Transverse colon (tissue), 4 donors: ENCODE measurements at regions not wholly inside any gene's neighbourhood (a gene's known extent, or its start where the extent isn't known, plus 50 kb on each side); places are given as distances from the start of the nearest gene placed in this dataset.

Experiments used
- DNase-seq: peaks from one replicate; pipeline ENCODE4 v3.0.0-alpha.2; 2019
- H3K27ac ChIP-seq, 4 donors: fragments of 200-600 bp; sonication (generic); 2 replicates each; pipeline ENCODE4 v1.5.1; 2016 to 2018; ENCODE audit warnings: inconsistent platforms in 4 of 4
- H3K27me3 ChIP-seq: fragments of 200-600 bp; sonication (generic); 2 replicates; pipeline ENCODE4 v1.5.1; 2017; ENCODE audit warnings: inconsistent platforms
- H3K36me3 ChIP-seq, 4 donors: fragments of 200-600 bp; sonication (generic); 2 replicates each; pipeline ENCODE4 v1.5.1; 2017 to 2019; ENCODE audit warnings: inconsistent platforms in 4 of 4
- H3K4me1 ChIP-seq, 4 donors: fragments of 200-600 bp; sonication (generic); 2 replicates each; pipeline ENCODE4 v1.5.1; 2017 to 2020; ENCODE audit warnings: inconsistent platforms in 4 of 4
- H3K4me3 ChIP-seq, 4 donors: fragments of 200-600 bp; sonication (generic); 1 replicate in 1 of 4; 2 replicates in 3 of 4; pipeline versions ENCODE4 v1.5.1 to v1.6.1; 2017 to 2019; ENCODE audit warnings: inconsistent platforms in 4 of 4
- H3K9me3 ChIP-seq, 2 donors: fragments of 200-600 bp; sonication (generic); 2 replicates each; pipeline ENCODE4 v1.5.1; 2017 to 2019; ENCODE audit warnings: inconsistent platforms in 2 of 2
- EP300 ChIP-seq: sonication (generic); formaldehyde crosslinking; IDR thresholded peaks from one replicate; pipeline ENCODE4 v1.6.1; 2017; ENCODE audit warnings: antibody characterized with exemption, low read depth
- POLR2A ChIP-seq: fragments of 450-650 bp; IDR thresholded peaks from one replicate; pipeline ENCODE4 v1.6.1; 2016; ENCODE audit warnings: antibody characterized with exemption, mild to moderate bottlenecking, moderate library complexity
- POLR2AphosphoS5 ChIP-seq, 3 donors: sonication (generic); formaldehyde crosslinking; IDR thresholded peaks; one replicate each; pipeline ENCODE4 v1.6.1; 2016; ENCODE audit warnings: antibody characterized with exemption in 3 of 3
- WGBS, 2 donors: methylation state at CpG; one replicate each; pipeline ENCODE4 v1.1.5; 2018; ENCODE audit warnings: low coverage in 1 of 2; 5-methylcytosine and 5-hydroxymethylcytosine counted together
- in situ Hi-C, 4 donors: fragments of 200-750 bp; cut with MboI; loops; one replicate each; pipeline versions ENCODE4 v1.15.0 to v1.15.1; 2017; ENCODE audit warnings: low sequenced_read_pairs in 3 of 4, low pct_ligation_motif_present in 1 of 4, low pct_unique_long_range_greater_than_20kb in 1 of 4
- intact Hi-C: fragments of 100-400 bp; cut with DNase I; formaldehyde crosslinking; loops from one replicate; pipeline ENCODE4 v1.15.1; 2023; ENCODE audit warnings: low total_unique reads
- TF ChIP-seq, protein P1 (sequence below), 5 experiments: fragments of 200-600 bp in 3 of 5; fragments of 450-650 bp in 2 of 5; sonication (generic) in 3 of 5; IDR thresholded peaks; 1 replicate in 2 of 5; 2 replicates in 3 of 5; pipeline ENCODE4 v1.5.1; 2016 to 2017; ENCODE audit warnings: antibody characterized with exemption in 5 of 5, inconsistent platforms in 3 of 5, mild to moderate bottlenecking in 2 of 5, moderate library complexity in 1 of 5

- intact Hi-C loops = no loop called here
- no peak overlapping the region for H3K4me3 ChIP-seq
- WGBS, 2 donors = 85 to 86% methylated on average over 3 of the region's 3 CpGs
- no peaks in the 10 kb centered on the region for H3K36me3 ChIP-seq
- in situ Hi-C loops = no loop called here
- H3K27ac ChIP-seq = no peak overlapping the region
- DNase-seq = no peak
- H3K4me1 ChIP-seq = no peaks in the 10 kb centered on the region
- no peaks in the 10 kb centered on the region for H3K9me3 ChIP-seq
- TF ChIP-seq POLR2AphosphoS5 (IDR thresholded peaks at IDR 0.05) (no peak), POLR2A (no peak), EP300 (no peak)
- TF ChIP-seq, protein P1, sequence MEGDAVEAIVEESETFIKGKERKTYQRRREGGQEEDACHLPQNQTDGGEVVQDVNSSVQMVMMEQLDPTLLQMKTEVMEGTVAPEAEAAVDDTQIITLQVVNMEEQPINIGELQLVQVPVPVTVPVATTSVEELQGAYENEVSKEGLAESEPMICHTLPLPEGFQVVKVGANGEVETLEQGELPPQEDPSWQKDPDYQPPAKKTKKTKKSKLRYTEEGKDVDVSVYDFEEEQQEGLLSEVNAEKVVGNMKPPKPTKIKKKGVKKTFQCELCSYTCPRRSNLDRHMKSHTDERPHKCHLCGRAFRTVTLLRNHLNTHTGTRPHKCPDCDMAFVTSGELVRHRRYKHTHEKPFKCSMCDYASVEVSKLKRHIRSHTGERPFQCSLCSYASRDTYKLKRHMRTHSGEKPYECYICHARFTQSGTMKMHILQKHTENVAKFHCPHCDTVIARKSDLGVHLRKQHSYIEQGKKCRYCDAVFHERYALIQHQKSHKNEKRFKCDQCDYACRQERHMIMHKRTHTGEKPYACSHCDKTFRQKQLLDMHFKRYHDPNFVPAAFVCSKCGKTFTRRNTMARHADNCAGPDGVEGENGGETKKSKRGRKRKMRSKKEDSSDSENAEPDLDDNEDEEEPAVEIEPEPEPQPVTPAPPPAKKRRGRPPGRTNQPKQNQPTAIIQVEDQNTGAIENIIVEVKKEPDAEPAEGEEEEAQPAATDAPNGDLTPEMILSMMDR (IDR thresholded peaks at IDR 0.05) = no peak
- H3K27me3 ChIP-seq = no peaks in the 10 kb centered on the region
Observed at GRCh38 chr19:28583242-28583641, 629.7 kb downstream of the UQCRFS1 start.

DNA sequence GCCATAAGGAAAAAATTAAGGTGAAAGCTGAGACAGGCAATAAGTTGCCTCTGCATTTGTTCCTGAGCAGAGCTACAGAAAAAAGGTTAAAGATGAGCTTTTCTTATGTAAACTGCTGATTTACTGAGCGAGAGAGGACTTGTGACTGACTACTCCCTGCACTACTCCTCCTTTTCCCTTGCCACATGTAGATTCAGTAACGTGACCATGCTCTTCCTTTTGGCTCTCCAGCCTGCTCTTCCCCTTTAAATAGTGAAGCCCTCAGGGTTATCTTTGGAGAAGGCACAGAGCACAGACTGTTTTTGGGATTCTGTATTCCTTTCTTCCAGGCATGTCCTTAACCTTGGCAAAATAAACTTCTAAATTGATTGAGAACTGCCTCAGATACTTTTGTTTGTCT is 630.2 kb downstream of the UQCRFS1 start:
- no peak overlapping the region for H3K4me3 ChIP-seq
- no peak overlapping the region for H3K27ac ChIP-seq
- H3K27me3 ChIP-seq = no peaks in the 10 kb centered on the region
- intact Hi-C loops (no loop called here), in situ Hi-C loops (no loop called here)
- no peak for DNase-seq
- TF ChIP-seq, protein P1 (IDR thresholded peaks at IDR 0.05) = no peak
- no peak for TF ChIP-seq POLR2AphosphoS5 (IDR thresholded peaks at IDR 0.05)
- TF ChIP-seq EP300 = no peak
- TF ChIP-seq POLR2A = no peak
- 34 to 43% methylated on average over 2 of the region's 2 CpGs for WGBS, 2 donors
- no peaks in the 10 kb centered on the region for H3K36me3 ChIP-seq
- no peaks in the 10 kb centered on the region for H3K4me1 ChIP-seq
- H3K9me3 ChIP-seq = no peaks in the 10 kb centered on the region

- Histone ChIP-seq H3K4me1 (no peaks in the 10 kb centered on the region), H3K4me3 (no peak overlapping the region), H3K27me3 (no peaks in the 10 kb centered on the region), H3K9me3 (no peaks in the 10 kb centered on the region), H3K27ac (no peak overlapping the region), H3K36me3 (no peaks in the 10 kb centered on the region)
- in situ Hi-C loops = no loop called here
- TF ChIP-seq POLR2AphosphoS5 (IDR thresholded peaks at IDR 0.05) = no peak
- TF ChIP-seq, protein P1 (IDR thresholded peaks at IDR 0.05) = no peak
- intact Hi-C loops = no loop called here
- 84 to 93% methylated on average over 5 to 6 of the region's 6 CpGs for WGBS, 2 donors
- DNase-seq = no peak
Observed at GRCh38 chr19:28582344-28582743, 630.6 kb downstream of the UQCRFS1 start.

DNA sequence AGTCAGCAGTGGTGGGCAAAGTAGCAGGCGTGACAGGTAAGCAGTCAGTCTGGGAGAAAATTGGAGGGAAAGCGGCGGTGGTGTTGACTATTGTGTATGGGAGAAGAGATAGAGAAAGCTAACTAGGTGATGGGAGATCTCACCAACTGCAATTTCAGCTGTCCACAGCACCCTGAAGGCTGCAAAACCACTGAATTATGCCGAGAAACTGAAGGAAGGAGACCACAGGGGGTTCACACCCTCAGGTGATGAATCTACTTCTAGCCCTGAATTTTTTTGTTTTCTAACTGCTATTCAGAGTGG is 631.5 kb downstream of the UQCRFS1 start:
- no peak for DNase-seq
- H3K9me3 ChIP-seq = no peaks in the 10 kb centered on the region
- H3K27me3 ChIP-seq = no peaks in the 10 kb centered on the region
- no peak for TF ChIP-seq POLR2A
- no peak for TF ChIP-seq POLR2AphosphoS5 (IDR thresholded peaks at IDR 0.05)
- TF ChIP-seq, protein P1 (IDR thresholded peaks at IDR 0.05) = no peak
- TF ChIP-seq EP300 = no peak
- H3K4me3 ChIP-seq = no peak overlapping the region
- no peak overlapping the region for H3K27ac ChIP-seq
- intact Hi-C loops (no loop called here), in situ Hi-C loops (no loop called here)
- no peaks in the 10 kb centered on the region for H3K4me1 ChIP-seq
- WGBS, 2 donors = 67 to 86% methylated on average over 4 of the region's 4 CpGs
- no peaks in the 10 kb centered on the region for H3K36me3 ChIP-seq
